ENCODE measurements at regions not wholly inside any gene's neighbourhood (a gene's known extent, or its start where the extent isn't known, plus 50 kb on each side); places are given as distances from the start of the nearest gene placed in this dataset.

DNA sequence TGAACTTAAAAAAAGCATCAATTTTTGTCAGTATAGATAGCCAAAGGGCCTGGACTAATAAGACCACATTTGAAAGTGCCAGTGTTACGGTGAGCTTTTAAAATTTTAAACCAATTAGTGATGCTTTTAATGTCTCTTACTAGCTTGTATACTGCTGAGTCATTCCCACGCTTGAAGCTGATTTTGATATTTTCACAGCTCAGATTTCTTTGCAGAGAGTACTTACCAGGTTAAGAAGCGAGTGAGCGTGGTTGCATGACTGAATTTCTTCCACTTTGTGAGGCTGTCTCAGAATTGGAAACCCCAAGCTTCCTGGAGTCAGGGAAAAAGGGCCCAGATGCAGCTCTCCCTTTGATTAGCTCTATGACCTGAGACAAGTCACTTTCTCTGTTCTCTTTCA is 74.5 kb upstream of the NBEA start:
- DNase-seq (ENCODE audit: low spot score): no peak
- TF ChIP-seq, protein P1, sequence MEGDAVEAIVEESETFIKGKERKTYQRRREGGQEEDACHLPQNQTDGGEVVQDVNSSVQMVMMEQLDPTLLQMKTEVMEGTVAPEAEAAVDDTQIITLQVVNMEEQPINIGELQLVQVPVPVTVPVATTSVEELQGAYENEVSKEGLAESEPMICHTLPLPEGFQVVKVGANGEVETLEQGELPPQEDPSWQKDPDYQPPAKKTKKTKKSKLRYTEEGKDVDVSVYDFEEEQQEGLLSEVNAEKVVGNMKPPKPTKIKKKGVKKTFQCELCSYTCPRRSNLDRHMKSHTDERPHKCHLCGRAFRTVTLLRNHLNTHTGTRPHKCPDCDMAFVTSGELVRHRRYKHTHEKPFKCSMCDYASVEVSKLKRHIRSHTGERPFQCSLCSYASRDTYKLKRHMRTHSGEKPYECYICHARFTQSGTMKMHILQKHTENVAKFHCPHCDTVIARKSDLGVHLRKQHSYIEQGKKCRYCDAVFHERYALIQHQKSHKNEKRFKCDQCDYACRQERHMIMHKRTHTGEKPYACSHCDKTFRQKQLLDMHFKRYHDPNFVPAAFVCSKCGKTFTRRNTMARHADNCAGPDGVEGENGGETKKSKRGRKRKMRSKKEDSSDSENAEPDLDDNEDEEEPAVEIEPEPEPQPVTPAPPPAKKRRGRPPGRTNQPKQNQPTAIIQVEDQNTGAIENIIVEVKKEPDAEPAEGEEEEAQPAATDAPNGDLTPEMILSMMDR (IDR thresholded peaks at IDR 0.05; ENCODE audit: extremely low read depth, missing control alignments): no peak

DNA sequence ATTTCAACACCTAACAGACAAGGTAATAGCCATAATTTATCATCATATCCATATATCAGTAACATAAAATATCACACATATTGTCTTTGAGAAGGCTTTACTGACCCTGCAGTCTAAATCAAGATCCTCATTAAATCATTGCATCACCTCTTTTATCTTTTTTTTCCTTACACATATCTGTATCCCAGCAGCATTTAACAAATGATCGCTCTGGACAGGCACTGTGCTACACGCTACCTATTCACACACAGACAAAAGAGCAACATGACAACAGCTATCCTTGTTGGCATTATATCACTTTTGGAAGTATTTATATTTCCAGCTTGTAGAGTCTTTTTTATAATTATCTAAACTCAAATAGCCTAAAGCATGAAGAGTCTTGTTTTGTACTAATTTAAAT is 73.3 kb upstream of the NBEA start:
- TF ChIP-seq, protein P1 (IDR thresholded peaks at IDR 0.05; ENCODE audit: extremely low read depth, missing control alignments): no peak
- DNase-seq (ENCODE audit: low spot score): no peak

DNA sequence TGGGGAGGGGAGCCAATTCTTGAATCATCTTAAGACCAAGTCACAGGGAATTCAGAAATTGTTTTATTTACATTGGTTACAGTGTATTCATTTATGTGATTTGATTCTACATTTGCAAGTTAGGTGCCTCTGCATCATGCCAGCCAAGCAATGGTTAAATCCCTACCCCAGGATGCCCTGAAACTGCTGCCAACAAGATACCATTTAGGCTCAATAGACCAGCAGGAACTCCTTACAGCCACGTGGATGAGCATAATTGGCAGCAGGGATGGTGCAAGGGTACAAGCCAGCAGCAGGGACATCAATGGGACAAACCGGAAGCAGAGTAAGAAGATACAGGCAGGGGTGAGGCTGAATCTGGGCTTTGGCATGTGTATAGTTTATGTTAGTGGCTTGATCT is 72.4 kb upstream of the NBEA start:
- TF ChIP-seq, protein P1 (IDR thresholded peaks at IDR 0.05; ENCODE audit: extremely low read depth, missing control alignments): no peak
- DNase-seq (ENCODE audit: low spot score): no peak

DNA sequence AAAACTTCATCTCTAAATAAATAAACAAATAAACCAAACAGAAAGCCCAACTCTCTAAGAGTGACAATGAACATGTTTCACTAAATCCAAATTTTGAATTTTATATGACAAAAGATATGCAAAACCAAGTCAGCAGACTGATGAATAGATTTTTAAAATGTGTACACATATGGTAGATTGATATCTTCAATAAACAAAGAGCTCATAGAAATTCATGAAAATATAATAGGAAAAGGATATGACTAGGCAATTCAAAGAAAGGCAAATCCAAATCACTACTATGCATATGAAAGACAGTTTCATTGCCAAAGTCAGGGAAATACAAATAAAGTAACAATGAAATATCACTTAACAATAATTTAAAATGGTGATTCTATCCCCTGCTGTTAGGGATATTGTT is 63.7 kb upstream of the NBEA start:
- TF ChIP-seq, protein P1 (IDR thresholded peaks at IDR 0.05; ENCODE audit: extremely low read depth, missing control alignments): no peak
- DNase-seq (ENCODE audit: low spot score): no peak

DNA sequence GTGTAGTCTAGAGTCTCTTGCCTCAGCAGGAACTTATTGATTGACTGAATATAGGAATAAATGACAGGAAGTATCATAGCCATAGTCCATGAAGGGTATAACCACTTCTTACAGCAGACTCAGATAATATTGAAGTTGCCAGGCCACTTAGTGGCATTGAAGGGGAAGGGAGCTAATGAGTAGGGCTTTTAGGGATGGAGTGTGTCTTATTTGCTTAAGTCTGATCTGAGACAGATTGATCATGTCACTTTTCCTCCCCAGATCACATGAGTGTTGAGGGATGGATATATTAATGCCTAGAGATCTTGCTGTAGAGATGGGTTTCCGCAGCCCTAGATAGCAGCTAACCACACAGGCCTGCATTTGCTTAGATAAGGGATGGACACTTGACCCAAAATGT is 62.2 kb upstream of the NBEA start:
- TF ChIP-seq, protein P1 (IDR thresholded peaks at IDR 0.05; ENCODE audit: extremely low read depth, missing control alignments): no peak
- no peak for DNase-seq (ENCODE audit: low spot score)

DNA sequence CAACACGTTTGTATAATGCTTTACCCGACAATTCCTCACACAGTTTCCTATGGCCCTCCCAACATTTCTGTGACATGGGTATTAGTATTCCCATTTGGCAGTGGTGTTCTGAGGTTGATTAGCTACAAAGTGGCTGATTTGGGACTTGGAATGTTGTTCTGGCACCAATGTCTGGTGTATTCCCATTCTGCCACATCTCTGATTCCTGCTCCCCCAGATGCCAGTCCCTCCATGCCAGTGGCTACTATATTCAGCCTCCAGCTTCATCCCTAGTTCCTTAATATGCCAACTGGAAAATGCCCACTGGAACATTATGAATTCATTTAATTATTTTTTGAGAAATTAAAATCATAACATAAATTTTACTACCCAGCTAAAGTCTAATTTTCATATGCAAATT is 60.6 kb upstream of the NBEA start:
- DNase-seq (ENCODE audit: low spot score): no peak

DNA sequence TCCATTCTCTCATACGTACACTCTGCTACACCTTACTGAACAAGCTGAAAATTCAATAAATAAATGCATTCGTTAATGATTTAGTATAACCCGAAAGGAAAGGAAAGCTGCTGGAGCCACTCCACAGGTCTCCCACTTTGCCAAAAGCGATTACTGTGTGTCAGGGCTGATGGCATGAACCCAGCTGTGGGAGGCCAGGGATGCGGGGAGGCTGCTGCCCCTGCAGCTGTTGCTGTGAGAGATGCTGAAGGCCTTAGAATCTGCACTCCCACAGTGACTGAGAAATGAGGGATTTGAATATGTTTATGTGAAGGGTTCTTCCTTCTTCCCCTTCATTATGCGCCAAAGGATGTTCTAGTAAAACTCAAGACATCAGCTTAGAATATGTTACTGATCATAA is 58.7 kb upstream of the NBEA start:
- TF ChIP-seq, protein P1 (IDR thresholded peaks at IDR 0.05; ENCODE audit: extremely low read depth, missing control alignments): no peak
- no peak for DNase-seq (ENCODE audit: low spot score)

More for the DNA sequence above, 60.6 kb upstream of the NBEA start:
- TF ChIP-seq, protein P1 (IDR thresholded peaks at IDR 0.05; ENCODE audit: extremely low read depth, missing control alignments): no peak
